ENCODE measurements at regions not wholly inside any gene's neighbourhood (a gene's known extent, or its start where the extent isn't known, plus 50 kb on each side); places are given as distances from the start of the nearest gene placed in this dataset.
A peak's percentile ranks its signal among the peaks of the same experiment; 100 is the strongest.

- no peak overlapping the region for H3K4me2 ChIP-seq (ENCODE audit: low read length)
- H3K79me2 ChIP-seq (replicated peaks; ENCODE audit: insufficient read depth, low read length), result no peaks in the 10 kb centered on the region
- no peak overlapping the region for H3K4me3 ChIP-seq (ENCODE audit: low read length)
- no peaks in the 10 kb centered on the region for H3K9me3 ChIP-seq (ENCODE audit: low read length)
- H3K27me3 ChIP-seq (ENCODE audit: insufficient read depth, low read depth, low read length), result no peaks in the 10 kb centered on the region
- no peaks in the 10 kb centered on the region for H3K36me3 ChIP-seq (ENCODE audit: insufficient read depth, low read length)
- H2AFZ ChIP-seq (ENCODE audit: low read depth, low read length), result no peak overlapping the region
- H3K27ac ChIP-seq (ENCODE audit: low read length), result peak overlapping the region; percentile 90
- no peaks in the 10 kb centered on the region for H3K9me2 ChIP-seq (ENCODE audit: insufficient read depth, low read length)
- H3K9ac ChIP-seq (ENCODE audit: low read length), result no peak overlapping the region
- H4K20me1 ChIP-seq (ENCODE audit: insufficient read depth), result no peaks in the 10 kb centered on the region
- no peaks in the 10 kb centered on the region for H3F3A ChIP-seq (ENCODE audit: insufficient read depth, low read length, poor library complexity, severe bottlenecking)
- TF ChIP-seq CTCF (IDR thresholded peaks at IDR 0.05; ENCODE audit: poor library complexity, severe bottlenecking) (no peak), EZH2 (IDR thresholded peaks at IDR 0.05; ENCODE audit: borderline replicate concordance, insufficient read depth, low read length, poor library complexity, severe bottlenecking) (no peak), MXI1 (conservative IDR thresholded peaks at IDR 0.05; ENCODE audit: poor library complexity, severe bottlenecking) (no peak), SMC3 (conservative IDR thresholded peaks at IDR 0.05; ENCODE audit: poor library complexity) (no peak), REST (IDR thresholded peaks at IDR 0.05; ENCODE audit: borderline replicate concordance) (no peak), RAD21 (conservative IDR thresholded peaks at IDR 0.05) (no peak), EP300 (conservative IDR thresholded peaks at IDR 0.05; ENCODE audit: poor library complexity, severe bottlenecking) (no peak), TAF1 (IDR thresholded peaks at IDR 0.05; ENCODE audit: low read depth) (no peak), POLR2AphosphoS5 (IDR thresholded peaks at IDR 0.05) (no peak)
Observed at GRCh38 chr13:82118589-82118988, 1763.7 kb downstream of the SLITRK1 start.

GRCh38 chr13:82116422-82116989, 1765.8 kb downstream of the SLITRK1 start:
- peak; percentile 52 for TF ChIP-seq RAD21 (conservative IDR thresholded peaks at IDR 0.05)
- peak; percentile 96 for TF ChIP-seq EP300 (conservative IDR thresholded peaks at IDR 0.05; ENCODE audit: poor library complexity, severe bottlenecking)
- no peak for TF ChIP-seq CTCF (IDR thresholded peaks at IDR 0.05; ENCODE audit: poor library complexity, severe bottlenecking)
- peak; percentile 91 for TF ChIP-seq REST (IDR thresholded peaks at IDR 0.05; ENCODE audit: borderline replicate concordance)
- no peak for TF ChIP-seq EZH2 (IDR thresholded peaks at IDR 0.05; ENCODE audit: borderline replicate concordance, insufficient read depth, low read length, poor library complexity, severe bottlenecking)
- no peak for TF ChIP-seq TAF1 (IDR thresholded peaks at IDR 0.05; ENCODE audit: low read depth)
- TF ChIP-seq SMC3 (conservative IDR thresholded peaks at IDR 0.05; ENCODE audit: poor library complexity), result no peak
- no peak for TF ChIP-seq MXI1 (conservative IDR thresholded peaks at IDR 0.05; ENCODE audit: poor library complexity, severe bottlenecking)
- peak; percentile 78 for TF ChIP-seq POLR2AphosphoS5 (IDR thresholded peaks at IDR 0.05)
- Histone ChIP-seq H3K9me2 (ENCODE audit: insufficient read depth, low read length) (no peaks in the 10 kb centered on the region), H2AFZ (ENCODE audit: low read depth, low read length) (no peak overlapping the region), H3K9me3 (ENCODE audit: low read length) (no peaks in the 10 kb centered on the region), H3K27ac (ENCODE audit: low read length) (peak overlapping the region; percentile 90), H3K36me3 (ENCODE audit: insufficient read depth, low read length) (no peaks in the 10 kb centered on the region), H3K4me2 (ENCODE audit: low read length) (peak overlapping the region; percentile 30), H3K79me2 (replicated peaks; ENCODE audit: insufficient read depth, low read length) (no peaks in the 10 kb centered on the region), H3F3A (ENCODE audit: insufficient read depth, low read length, poor library complexity, severe bottlenecking) (no peaks in the 10 kb centered on the region), H3K4me3 (ENCODE audit: low read length) (peak overlapping the region; percentile 21), H3K27me3 (ENCODE audit: insufficient read depth, low read depth, low read length) (no peaks in the 10 kb centered on the region), H3K9ac (ENCODE audit: low read length) (peak overlapping the region; percentile 29), H4K20me1 (ENCODE audit: insufficient read depth) (no peaks in the 10 kb centered on the region)
